ENCODE measurements at regions not wholly inside any gene's neighbourhood (a gene's known extent, or its start where the extent isn't known, plus 50 kb on each side); places are given as distances from the start of the nearest gene placed in this dataset.

DNA sequence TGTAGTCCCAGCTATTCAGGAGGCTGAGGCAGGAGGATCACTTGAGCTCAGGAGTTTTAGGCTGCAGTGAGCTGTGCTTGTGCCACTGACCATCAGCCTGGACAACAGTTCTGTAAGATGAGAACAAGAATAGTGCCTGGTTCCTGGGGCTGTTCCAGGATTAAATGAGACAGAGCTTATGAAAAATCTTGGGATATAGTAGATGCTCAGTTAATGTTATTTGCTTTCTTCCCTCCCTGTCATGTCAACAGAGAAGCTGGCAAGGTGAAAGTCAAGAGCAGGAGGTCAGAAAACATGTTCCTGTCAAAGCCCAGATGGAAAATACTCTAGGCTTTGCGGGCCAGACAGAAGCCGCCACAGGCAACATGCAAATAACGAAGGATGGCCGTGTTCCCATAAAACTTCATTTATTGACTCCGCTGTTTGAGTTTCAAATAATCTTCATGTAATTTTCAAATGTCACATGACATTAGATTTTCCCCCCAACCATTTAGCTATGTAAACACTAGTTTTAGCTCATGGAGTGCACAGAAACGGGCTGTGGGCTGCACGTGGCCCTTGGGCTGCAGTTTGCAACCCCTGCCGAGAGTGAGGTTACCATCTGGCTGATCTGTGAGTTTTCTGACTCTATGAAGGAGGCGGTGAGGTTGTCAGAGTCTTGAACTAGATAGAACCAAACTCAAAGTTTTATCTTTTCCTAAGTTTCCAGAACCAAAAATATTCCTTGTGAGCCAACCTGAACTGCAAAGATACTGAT is 63.4 kb upstream of the PMEPA1 start:
- TF ChIP-seq, protein P1, sequence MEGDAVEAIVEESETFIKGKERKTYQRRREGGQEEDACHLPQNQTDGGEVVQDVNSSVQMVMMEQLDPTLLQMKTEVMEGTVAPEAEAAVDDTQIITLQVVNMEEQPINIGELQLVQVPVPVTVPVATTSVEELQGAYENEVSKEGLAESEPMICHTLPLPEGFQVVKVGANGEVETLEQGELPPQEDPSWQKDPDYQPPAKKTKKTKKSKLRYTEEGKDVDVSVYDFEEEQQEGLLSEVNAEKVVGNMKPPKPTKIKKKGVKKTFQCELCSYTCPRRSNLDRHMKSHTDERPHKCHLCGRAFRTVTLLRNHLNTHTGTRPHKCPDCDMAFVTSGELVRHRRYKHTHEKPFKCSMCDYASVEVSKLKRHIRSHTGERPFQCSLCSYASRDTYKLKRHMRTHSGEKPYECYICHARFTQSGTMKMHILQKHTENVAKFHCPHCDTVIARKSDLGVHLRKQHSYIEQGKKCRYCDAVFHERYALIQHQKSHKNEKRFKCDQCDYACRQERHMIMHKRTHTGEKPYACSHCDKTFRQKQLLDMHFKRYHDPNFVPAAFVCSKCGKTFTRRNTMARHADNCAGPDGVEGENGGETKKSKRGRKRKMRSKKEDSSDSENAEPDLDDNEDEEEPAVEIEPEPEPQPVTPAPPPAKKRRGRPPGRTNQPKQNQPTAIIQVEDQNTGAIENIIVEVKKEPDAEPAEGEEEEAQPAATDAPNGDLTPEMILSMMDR (conservative IDR thresholded peaks at IDR 0.05; ENCODE audit: low read length) = no peak
- TF ChIP-seq EZH2phosphoT487 (IDR thresholded peaks at IDR 0.05; ENCODE audit: borderline replicate concordance, low read depth, low read length) = no peak

All from OCI-LY7 (cell line).